ENCODE measurements at regions not wholly inside any gene's neighbourhood (a gene's known extent, or its start where the extent isn't known, plus 50 kb on each side); places are given as distances from the start of the nearest gene placed in this dataset.

DNA sequence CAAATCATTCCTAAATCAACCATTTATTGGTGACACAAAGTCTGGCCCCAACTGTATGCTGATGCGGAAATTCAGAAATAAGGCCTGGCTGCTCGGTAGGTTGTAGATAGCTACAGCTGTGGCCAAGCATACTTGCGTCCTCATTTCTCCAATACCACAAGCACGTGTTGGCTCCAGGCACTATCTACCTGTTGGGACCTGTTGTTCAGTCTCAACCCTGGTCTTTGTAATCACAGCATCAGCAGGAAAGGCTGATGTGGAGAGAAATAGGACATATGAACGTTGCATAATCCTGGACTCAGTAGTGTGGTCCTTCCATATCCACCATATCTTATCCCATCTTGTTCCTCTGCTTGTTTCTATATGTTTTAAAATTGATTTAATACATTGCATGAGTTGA, 212.6 kb downstream of the PMAIP1 start:
- Histone ChIP-seq H3K4me2 (ENCODE audit: low read depth, low read length, poor library complexity, severe bottlenecking) (no peak overlapping the region), H3K9me2 (replicated peaks; ENCODE audit: insufficient read depth, low read length) (no peaks in the 10 kb centered on the region), H4K20me1 (ENCODE audit: low read depth, low read length) (no peaks in the 10 kb centered on the region), H3K4me3 (ENCODE audit: insufficient read depth, low read length, poor library complexity, severe bottlenecking) (no peak overlapping the region), H3K27ac (ENCODE audit: low read depth, low read length) (no peak overlapping the region), H3K9me3 (ENCODE audit: insufficient read depth, low read length) (no peaks in the 10 kb centered on the region), H3K79me2 (ENCODE audit: insufficient read depth, low read length) (no peaks in the 10 kb centered on the region), H3K27me3 (ENCODE audit: low read length) (no peaks in the 10 kb centered on the region), H3F3A (ENCODE audit: insufficient read depth) (no peaks in the 10 kb centered on the region), H3K9ac (ENCODE audit: low read length) (no peak overlapping the region), H3K36me3 (ENCODE audit: low read length) (no peaks in the 10 kb centered on the region), H2AFZ (ENCODE audit: low read depth, low read length, severe bottlenecking) (no peak overlapping the region)
- no peak for TF ChIP-seq EZH2phosphoT487 (conservative IDR thresholded peaks at IDR 0.05; ENCODE audit: low read length)
- TF ChIP-seq, protein P1, sequence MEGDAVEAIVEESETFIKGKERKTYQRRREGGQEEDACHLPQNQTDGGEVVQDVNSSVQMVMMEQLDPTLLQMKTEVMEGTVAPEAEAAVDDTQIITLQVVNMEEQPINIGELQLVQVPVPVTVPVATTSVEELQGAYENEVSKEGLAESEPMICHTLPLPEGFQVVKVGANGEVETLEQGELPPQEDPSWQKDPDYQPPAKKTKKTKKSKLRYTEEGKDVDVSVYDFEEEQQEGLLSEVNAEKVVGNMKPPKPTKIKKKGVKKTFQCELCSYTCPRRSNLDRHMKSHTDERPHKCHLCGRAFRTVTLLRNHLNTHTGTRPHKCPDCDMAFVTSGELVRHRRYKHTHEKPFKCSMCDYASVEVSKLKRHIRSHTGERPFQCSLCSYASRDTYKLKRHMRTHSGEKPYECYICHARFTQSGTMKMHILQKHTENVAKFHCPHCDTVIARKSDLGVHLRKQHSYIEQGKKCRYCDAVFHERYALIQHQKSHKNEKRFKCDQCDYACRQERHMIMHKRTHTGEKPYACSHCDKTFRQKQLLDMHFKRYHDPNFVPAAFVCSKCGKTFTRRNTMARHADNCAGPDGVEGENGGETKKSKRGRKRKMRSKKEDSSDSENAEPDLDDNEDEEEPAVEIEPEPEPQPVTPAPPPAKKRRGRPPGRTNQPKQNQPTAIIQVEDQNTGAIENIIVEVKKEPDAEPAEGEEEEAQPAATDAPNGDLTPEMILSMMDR (IDR thresholded peaks at IDR 0.05; ENCODE audit: insufficient read depth, low read length, poor library complexity, severe bottlenecking), result no peak

DNA sequence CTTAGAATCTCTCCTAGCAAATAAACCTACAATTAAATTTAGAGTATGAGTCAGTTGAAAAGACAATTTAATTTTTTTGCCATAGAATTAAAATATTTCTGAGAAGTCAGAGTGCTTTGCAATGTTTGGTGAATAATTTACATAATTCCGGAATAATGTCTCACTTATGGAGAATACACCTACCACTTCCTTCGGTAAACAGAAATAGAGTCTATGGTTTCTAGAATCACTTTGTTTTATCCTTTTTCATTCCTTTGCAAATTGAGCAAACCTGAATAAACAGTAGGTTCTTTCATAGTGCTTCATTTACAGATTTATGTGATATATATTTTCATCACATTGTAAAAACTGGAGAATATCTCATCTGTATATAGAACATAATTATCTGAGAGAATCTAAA, 211.7 kb downstream of the PMAIP1 start:
- Histone ChIP-seq H2AFZ (ENCODE audit: low read depth, low read length, severe bottlenecking) (no peak overlapping the region), H3K79me2 (ENCODE audit: insufficient read depth, low read length) (no peaks in the 10 kb centered on the region), H3K4me3 (ENCODE audit: insufficient read depth, low read length, poor library complexity, severe bottlenecking) (no peak overlapping the region), H3K9ac (ENCODE audit: low read length) (no peak overlapping the region), H3K9me2 (replicated peaks; ENCODE audit: insufficient read depth, low read length) (no peaks in the 10 kb centered on the region), H3K9me3 (ENCODE audit: insufficient read depth, low read length) (no peaks in the 10 kb centered on the region), H3K27me3 (ENCODE audit: low read length) (no peaks in the 10 kb centered on the region), H3K4me2 (ENCODE audit: low read depth, low read length, poor library complexity, severe bottlenecking) (no peak overlapping the region), H4K20me1 (ENCODE audit: low read depth, low read length) (no peaks in the 10 kb centered on the region), H3K36me3 (ENCODE audit: low read length) (no peaks in the 10 kb centered on the region), H3K27ac (ENCODE audit: low read depth, low read length) (no peak overlapping the region), H3F3A (ENCODE audit: insufficient read depth) (no peaks in the 10 kb centered on the region)
- TF ChIP-seq EZH2phosphoT487 (conservative IDR thresholded peaks at IDR 0.05; ENCODE audit: low read length), result no peak

DNA sequence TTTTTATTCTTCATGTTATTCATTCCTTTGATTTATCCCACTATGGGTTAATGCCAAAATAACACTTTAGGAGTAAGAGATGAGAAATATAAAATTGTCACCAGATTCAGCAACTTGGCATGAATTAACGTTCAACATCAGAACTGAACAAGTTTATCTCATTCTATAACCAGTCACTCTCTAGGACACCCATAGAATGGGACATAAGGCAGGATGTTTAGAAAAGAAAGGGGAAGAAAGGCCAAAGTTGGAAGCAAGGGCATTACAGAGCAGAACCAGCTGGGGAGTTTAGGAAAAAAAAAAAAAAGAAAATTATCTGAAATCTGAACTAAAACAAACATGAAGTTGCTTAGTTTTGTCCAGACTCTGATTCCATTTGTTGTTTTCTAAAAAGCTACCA, 211.0 kb downstream of the PMAIP1 start:
- Histone ChIP-seq H3K9ac (ENCODE audit: low read length) (no peak overlapping the region), H3K36me3 (ENCODE audit: low read length) (no peaks in the 10 kb centered on the region), H3K79me2 (ENCODE audit: insufficient read depth, low read length) (no peaks in the 10 kb centered on the region), H3K27me3 (ENCODE audit: low read length) (no peaks in the 10 kb centered on the region), H3K27ac (ENCODE audit: low read depth, low read length) (no peak overlapping the region), H3K9me2 (replicated peaks; ENCODE audit: insufficient read depth, low read length) (no peaks in the 10 kb centered on the region), H3K4me3 (ENCODE audit: insufficient read depth, low read length, poor library complexity, severe bottlenecking) (no peak overlapping the region), H3K9me3 (ENCODE audit: insufficient read depth, low read length) (no peaks in the 10 kb centered on the region), H3F3A (ENCODE audit: insufficient read depth) (no peaks in the 10 kb centered on the region), H4K20me1 (ENCODE audit: low read depth, low read length) (no peaks in the 10 kb centered on the region), H3K4me2 (ENCODE audit: low read depth, low read length, poor library complexity, severe bottlenecking) (no peak overlapping the region), H2AFZ (ENCODE audit: low read depth, low read length, severe bottlenecking) (no peak overlapping the region)
- TF ChIP-seq, protein P1 (IDR thresholded peaks at IDR 0.05; ENCODE audit: insufficient read depth, low read length, poor library complexity, severe bottlenecking), result no peak
- TF ChIP-seq EZH2phosphoT487 (conservative IDR thresholded peaks at IDR 0.05; ENCODE audit: low read length), result no peak

DNA sequence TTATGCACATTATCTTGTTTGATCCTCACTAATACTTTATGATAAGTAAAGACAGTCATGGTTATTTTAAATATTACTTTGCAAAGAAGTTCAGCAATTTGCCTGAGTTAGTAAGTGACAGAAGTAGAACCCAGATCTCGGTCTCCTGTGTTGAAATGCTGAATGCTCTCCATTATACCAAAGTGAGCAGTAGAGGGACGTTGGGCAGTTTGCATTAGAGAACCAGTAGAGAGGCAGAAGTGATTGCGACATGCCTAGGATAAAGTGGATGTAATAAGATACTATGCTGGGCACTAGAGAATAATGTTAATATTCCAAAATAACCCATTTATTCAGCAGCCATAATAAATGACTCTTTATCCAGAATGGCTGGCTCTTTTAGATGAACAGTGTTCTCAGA, 201.0 kb downstream of the PMAIP1 start:
- Histone ChIP-seq H3K79me2 (ENCODE audit: insufficient read depth, low read length) (no peaks in the 10 kb centered on the region), H3K4me3 (ENCODE audit: insufficient read depth, low read length, poor library complexity, severe bottlenecking) (no peak overlapping the region), H3K36me3 (ENCODE audit: low read length) (no peaks in the 10 kb centered on the region), H3K9me2 (replicated peaks; ENCODE audit: insufficient read depth, low read length) (no peaks in the 10 kb centered on the region), H3K27ac (ENCODE audit: low read depth, low read length) (no peak overlapping the region), H3K27me3 (ENCODE audit: low read length) (no peaks in the 10 kb centered on the region), H3K9ac (ENCODE audit: low read length) (no peak overlapping the region), H4K20me1 (ENCODE audit: low read depth, low read length) (no peaks in the 10 kb centered on the region), H3K4me2 (ENCODE audit: low read depth, low read length, poor library complexity, severe bottlenecking) (no peak overlapping the region), H3K9me3 (ENCODE audit: insufficient read depth, low read length) (no peaks in the 10 kb centered on the region), H2AFZ (ENCODE audit: low read depth, low read length, severe bottlenecking) (no peak overlapping the region), H3F3A (ENCODE audit: insufficient read depth) (no peaks in the 10 kb centered on the region)
- no peak for TF ChIP-seq EZH2phosphoT487 (conservative IDR thresholded peaks at IDR 0.05; ENCODE audit: low read length)
- TF ChIP-seq, protein P1 (IDR thresholded peaks at IDR 0.05; ENCODE audit: insufficient read depth, low read length, poor library complexity, severe bottlenecking), result no peak
